ENCODE measurements at regions not wholly inside any gene's neighbourhood (a gene's known extent, or its start where the extent isn't known, plus 50 kb on each side); places are given as distances from the start of the nearest gene placed in this dataset.

- no peak for DNase-seq
These were observed 103.4 kb downstream of the IL20RB start for GRCh38 chr3:137061186-137061585.

- DNase-seq = no peak
These were observed 104.5 kb downstream of the IL20RB start for GRCh38 chr3:137062250-137062649.

GRCh38 chr3:137065381-137065780 is 107.6 kb downstream of the IL20RB start:
- DNase-seq = no peak

GRCh38 chr3:137066092-137066491 is 108.3 kb downstream of the IL20RB start:
- DNase-seq = no peak

- DNase-seq = no peak
These were observed 113.3 kb downstream of the IL20RB start for GRCh38 chr3:137071104-137071503.

GRCh38 chr3:137075020-137075419 is 117.2 kb downstream of the IL20RB start:
- no peak for DNase-seq

- DNase-seq = no peak
These were observed 120.3 kb downstream of the IL20RB start for GRCh38 chr3:137078040-137078439.

GRCh38 chr3:137079571-137079970 is 121.8 kb downstream of the IL20RB start:
- no peak for DNase-seq

GRCh38 chr3:137081711-137082110 is 123.9 kb downstream of the IL20RB start:
- DNase-seq = no peak

- no peak for DNase-seq
These were observed 125.0 kb downstream of the IL20RB start for GRCh38 chr3:137082763-137083162.

- DNase-seq = no peak
These were observed 125.5 kb downstream of the IL20RB start for GRCh38 chr3:137083332-137083731.

GRCh38 chr3:137084586-137084985 is 126.8 kb downstream of the IL20RB start:
- DNase-seq = no peak

- no peak for DNase-seq
These were observed 139.6 kb downstream of the IL20RB start for GRCh38 chr3:137097386-137097785.

GRCh38 chr3:137097852-137098251 is 140.1 kb downstream of the IL20RB start:
- no peak for DNase-seq

- DNase-seq = no peak
These were observed 141.8 kb downstream of the IL20RB start for GRCh38 chr3:137099364-137100219.

GRCh38 chr3:137100326-137100725 is 142.5 kb downstream of the IL20RB start:
- DNase-seq = no peak

- no peak for DNase-seq
These were observed 146.0 kb downstream of the IL20RB start for GRCh38 chr3:137103739-137104138.

GRCh38 chr3:137105277-137105977 is 147.6 kb downstream of the IL20RB start:
- peak; percentile 78 for DNase-seq

- no peak for DNase-seq
These were observed 148.9 kb downstream of the IL20RB start for GRCh38 chr3:137106612-137107240.

- DNase-seq = no peak
These were observed 151.1 kb downstream of the IL20RB start for GRCh38 chr3:137108699-137109440.

- DNase-seq = peak; percentile 40
These were observed 152.7 kb downstream of the IL20RB start for GRCh38 chr3:137110392-137110996.

- DNase-seq = no peak
These were observed 153.7 kb downstream of the IL20RB start for GRCh38 chr3:137111497-137111896.

All from left kidney (tissue), 1 donor.